Tibial nerve (tissue), 4 donors: ENCODE measurements at regions not wholly inside any gene's neighbourhood (a gene's known extent, or its start where the extent isn't known, plus 50 kb on each side); places are given as distances from the start of the nearest gene placed in this dataset.

ENCODE experiments used
- DNase-seq, 2 donors: peaks; one replicate each; pipeline ENCODE4 v3.0.0-alpha.2; 2019; ENCODE audit warnings: low spot score in 2 of 2
- H3K27ac ChIP-seq, 4 donors: fragments of 200-600 bp; sonication (generic) in 3 of 4; one replicate each; pipeline ENCODE4 v1.5.1; 2017 to 2019; ENCODE audit warnings: mild to moderate bottlenecking in 1 of 4
- H3K27me3 ChIP-seq, 2 donors: fragments of 200-600 bp; sonication (generic) in 1 of 2; one replicate each; pipeline versions ENCODE4 v1.5.1 to v1.6.0; 2017 to 2019
- H3K36me3 ChIP-seq, 3 donors: fragments of 200-600 bp; sonication (generic); one replicate each; pipeline ENCODE4 v1.5.1; 2018 to 2019
- H3K4me1 ChIP-seq, 4 donors: fragments of 200-600 bp; sonication (generic) in 3 of 4; one replicate each; pipeline ENCODE4 v1.5.1; 2017 to 2019
- H3K4me3 ChIP-seq, 4 donors: fragments of 200-600 bp; sonication (generic) in 3 of 4; one replicate each; pipeline ENCODE4 v1.5.1; 2017 to 2019; ENCODE audit warnings: mild to moderate bottlenecking in 1 of 4, moderate library complexity in 1 of 4
- H3K9me3 ChIP-seq, 4 donors: fragments of 200-600 bp; sonication (generic) in 3 of 4; one replicate each; pipeline ENCODE4 v1.5.1; 2017 to 2019
- EP300 ChIP-seq, 2 donors: sonication (generic); formaldehyde crosslinking; IDR thresholded peaks; one replicate each; pipeline ENCODE4 v1.6.1; 2017; ENCODE audit warnings: antibody characterized with exemption in 2 of 2, mild to moderate bottlenecking in 1 of 2
- POLR2A ChIP-seq, 2 donors: fragments of 450-650 bp; IDR thresholded peaks; one replicate each; pipeline ENCODE4 v1.6.1; 2017; ENCODE audit warnings: antibody characterized with exemption in 2 of 2, mild to moderate bottlenecking in 2 of 2, moderate library complexity in 2 of 2
- WGBS, 2 donors: methylation state at CpG; one replicate each; pipeline ENCODE4 v1.1.5; 2018; 5-methylcytosine and 5-hydroxymethylcytosine counted together
- TF ChIP-seq, protein P1 (sequence below), 5 experiments: fragments of 200-600 bp in 3 of 5; fragments of 450-650 bp in 2 of 5; sonication (generic) in 3 of 5; IDR thresholded peaks; one replicate each; pipeline ENCODE4 v1.5.1; 2016 to 2019; ENCODE audit warnings: antibody characterized with exemption in 5 of 5, mild to moderate bottlenecking in 3 of 5, moderate library complexity in 2 of 5

DNA sequence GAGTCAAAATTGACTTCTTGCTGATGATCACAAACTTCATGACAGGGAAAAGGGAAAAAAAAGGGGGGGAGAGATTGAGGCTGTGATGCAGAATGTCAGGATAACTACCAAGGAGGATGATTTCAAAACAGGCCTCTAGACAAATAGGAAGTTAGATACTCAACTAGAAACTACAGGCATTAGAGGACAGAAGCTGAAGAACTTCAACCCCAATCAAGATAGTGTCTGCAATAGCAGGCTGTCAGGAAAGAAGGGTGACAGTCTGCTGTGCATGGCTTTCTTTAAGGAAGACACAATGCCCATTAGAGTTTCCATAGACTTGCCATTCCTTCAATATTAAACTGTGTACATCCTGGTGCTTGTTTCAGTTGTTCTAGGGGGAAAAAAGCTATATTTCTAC, 257.2 kb downstream of the TTLL7 start:
- Histone ChIP-seq H3K4me3 (no peak overlapping the region), H3K9me3 (no peaks in the 10 kb centered on the region), H3K4me1 (no peaks in the 10 kb centered on the region), H3K36me3 (no peaks in the 10 kb centered on the region), H3K27ac (no peak overlapping the region), H3K27me3 (no peaks in the 10 kb centered on the region)
- TF ChIP-seq POLR2A (IDR thresholded peaks at IDR 0.05), result no peak
- no peak for TF ChIP-seq EP300 (IDR thresholded peaks at IDR 0.05)
- TF ChIP-seq, protein P1, sequence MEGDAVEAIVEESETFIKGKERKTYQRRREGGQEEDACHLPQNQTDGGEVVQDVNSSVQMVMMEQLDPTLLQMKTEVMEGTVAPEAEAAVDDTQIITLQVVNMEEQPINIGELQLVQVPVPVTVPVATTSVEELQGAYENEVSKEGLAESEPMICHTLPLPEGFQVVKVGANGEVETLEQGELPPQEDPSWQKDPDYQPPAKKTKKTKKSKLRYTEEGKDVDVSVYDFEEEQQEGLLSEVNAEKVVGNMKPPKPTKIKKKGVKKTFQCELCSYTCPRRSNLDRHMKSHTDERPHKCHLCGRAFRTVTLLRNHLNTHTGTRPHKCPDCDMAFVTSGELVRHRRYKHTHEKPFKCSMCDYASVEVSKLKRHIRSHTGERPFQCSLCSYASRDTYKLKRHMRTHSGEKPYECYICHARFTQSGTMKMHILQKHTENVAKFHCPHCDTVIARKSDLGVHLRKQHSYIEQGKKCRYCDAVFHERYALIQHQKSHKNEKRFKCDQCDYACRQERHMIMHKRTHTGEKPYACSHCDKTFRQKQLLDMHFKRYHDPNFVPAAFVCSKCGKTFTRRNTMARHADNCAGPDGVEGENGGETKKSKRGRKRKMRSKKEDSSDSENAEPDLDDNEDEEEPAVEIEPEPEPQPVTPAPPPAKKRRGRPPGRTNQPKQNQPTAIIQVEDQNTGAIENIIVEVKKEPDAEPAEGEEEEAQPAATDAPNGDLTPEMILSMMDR (IDR thresholded peaks at IDR 0.05), result no peak
- no peak for DNase-seq

DNA sequence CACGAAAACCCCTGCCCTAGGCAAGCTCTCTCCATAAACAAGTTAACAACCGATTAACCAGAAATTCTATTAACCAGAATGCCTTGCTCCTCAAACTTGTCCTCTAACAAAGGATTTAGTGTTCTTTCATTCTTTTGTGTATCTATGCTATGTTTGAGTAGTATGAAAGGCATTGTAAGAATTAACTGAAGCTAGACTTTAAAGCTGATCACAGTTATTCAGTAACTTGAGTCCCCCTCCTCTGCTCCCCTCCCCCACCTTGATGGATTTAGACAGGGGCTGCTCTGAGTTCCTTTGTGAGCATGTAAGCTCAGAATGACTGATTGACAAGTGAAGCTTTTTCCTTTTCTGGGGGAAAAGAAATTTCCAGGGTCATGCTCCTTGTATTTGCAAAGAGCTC, 257.6 kb downstream of the TTLL7 start:
- TF ChIP-seq EP300 (IDR thresholded peaks at IDR 0.05) (no peak), POLR2A (IDR thresholded peaks at IDR 0.05) (no peak)
- TF ChIP-seq, protein P1 (IDR thresholded peaks at IDR 0.05), result no peak
- Histone ChIP-seq H3K4me1 (no peaks in the 10 kb centered on the region), H3K27ac (no peak overlapping the region), H3K4me3 (no peak overlapping the region), H3K9me3 (no peaks in the 10 kb centered on the region), H3K27me3 (no peaks in the 10 kb centered on the region), H3K36me3 (no peaks in the 10 kb centered on the region)
- WGBS, 2 donors, result 42 to 48% methylated on average over 2 of the region's 2 CpGs
- no peak for DNase-seq

DNA sequence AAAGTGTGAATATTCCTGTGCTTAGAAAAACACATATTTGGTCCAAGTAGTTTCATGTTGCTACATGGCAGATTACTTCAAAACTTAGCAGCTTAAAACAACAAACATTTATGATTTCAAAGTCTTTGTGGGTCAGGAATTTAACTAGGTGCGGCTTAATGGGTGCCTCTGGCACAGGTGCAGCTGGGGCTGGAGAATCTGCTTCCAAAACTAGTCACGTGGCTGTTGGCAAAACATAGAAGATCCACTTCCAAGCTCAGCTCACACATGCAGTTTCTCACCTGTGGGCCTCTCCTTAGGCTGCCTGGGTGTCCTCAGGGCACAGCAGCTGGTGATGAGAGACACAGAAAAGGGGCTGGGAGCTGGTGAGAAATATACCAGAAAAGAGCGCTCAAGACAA, 263.4 kb downstream of the TTLL7 start:
- no peak for TF ChIP-seq POLR2A (IDR thresholded peaks at IDR 0.05)
- H3K4me1 ChIP-seq, result no peaks in the 10 kb centered on the region
- whole genome bisulfite sequencing, 2 donors, result 51 to 74% methylated on average over 3 of the region's 3 CpGs
- H3K27ac ChIP-seq, result no peak overlapping the region
- no peaks in the 10 kb centered on the region for H3K9me3 ChIP-seq
- no peak for DNase-seq
- no peaks in the 10 kb centered on the region for H3K36me3 ChIP-seq
- no peak overlapping the region for H3K4me3 ChIP-seq
- no peaks in the 10 kb centered on the region for H3K27me3 ChIP-seq

DNA sequence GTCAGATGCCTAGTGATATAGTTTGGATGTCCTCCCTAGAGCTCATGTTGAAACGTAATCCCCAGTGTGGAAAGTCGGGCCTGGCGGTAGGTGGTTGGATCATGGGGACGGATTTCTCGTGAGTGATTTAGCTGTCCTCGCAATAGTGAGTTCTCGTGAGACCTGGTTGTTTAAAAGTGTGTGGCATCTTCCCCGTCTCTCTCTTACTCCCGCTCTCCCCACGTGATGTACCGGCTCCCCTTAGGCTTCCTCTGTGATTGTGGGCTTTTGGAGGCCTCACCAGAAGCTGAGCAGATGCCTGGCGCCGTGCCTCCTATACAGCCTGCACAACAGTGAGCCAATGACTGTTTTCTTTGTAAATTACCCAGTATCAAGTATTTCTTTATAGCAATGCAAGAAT, 264.5 kb downstream of the TTLL7 start:
- 86 to 89% methylated on average over 13 of the region's 13 CpGs for WGBS, 2 donors

DNA sequence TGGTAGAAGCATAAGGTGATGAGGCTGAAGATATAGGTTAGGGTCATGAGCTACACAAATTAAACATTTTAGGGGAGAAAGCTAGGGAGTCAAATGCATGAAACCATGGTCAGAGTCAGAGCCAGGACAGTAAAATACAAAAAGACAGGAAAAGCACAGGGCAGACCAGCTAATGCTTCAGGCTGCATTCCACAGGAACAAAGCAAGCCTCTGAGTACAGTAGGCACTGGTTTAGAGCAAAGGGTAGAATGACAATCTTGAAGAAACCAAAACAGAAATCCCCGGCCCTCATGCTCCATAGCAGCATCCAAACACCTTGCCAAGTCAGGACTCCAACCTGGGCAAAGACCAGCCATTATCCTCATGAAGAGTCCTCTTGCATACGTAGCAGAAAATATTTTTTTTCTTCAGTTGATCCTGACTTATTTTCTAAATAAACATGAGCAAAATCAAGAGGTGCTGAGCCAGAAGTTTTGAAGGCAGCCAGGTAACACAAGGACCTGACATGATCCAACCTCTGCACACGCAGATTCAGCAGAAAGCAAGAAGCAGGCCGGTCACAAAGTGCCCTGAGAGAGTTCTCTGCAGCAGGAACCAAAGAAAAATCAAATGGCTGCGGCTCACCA, 273.1 kb downstream of the TTLL7 start:
- H3K4me1 ChIP-seq, result no peaks in the 10 kb centered on the region
- DNase-seq, result no peak
- H3K9me3 ChIP-seq, result no peaks in the 10 kb centered on the region
- no peak overlapping the region for H3K4me3 ChIP-seq
- TF ChIP-seq, protein P1 (IDR thresholded peaks at IDR 0.05), result no peak
- no peak for TF ChIP-seq EP300 (IDR thresholded peaks at IDR 0.05)
- TF ChIP-seq POLR2A (IDR thresholded peaks at IDR 0.05), result no peak
- WGBS, 2 donors, result 86 to 88% methylated on average over 5 of the region's 5 CpGs
- H3K27me3 ChIP-seq, result no peaks in the 10 kb centered on the region
- no peaks in the 10 kb centered on the region for H3K36me3 ChIP-seq
- H3K27ac ChIP-seq, result no peak overlapping the region

More for the DNA sequence above, 264.5 kb downstream of the TTLL7 start:
- Histone ChIP-seq H3K27me3 (no peaks in the 10 kb centered on the region), H3K36me3 (no peaks in the 10 kb centered on the region), H3K4me1 (no peaks in the 10 kb centered on the region), H3K4me3 (no peak overlapping the region), H3K27ac (no peak overlapping the region), H3K9me3 (no peaks in the 10 kb centered on the region)
- TF ChIP-seq, protein P1 (IDR thresholded peaks at IDR 0.05), result no peak
- TF ChIP-seq EP300 (IDR thresholded peaks at IDR 0.05) (no peak), POLR2A (IDR thresholded peaks at IDR 0.05) (no peak)
- DNase-seq, result no peak

DNA sequence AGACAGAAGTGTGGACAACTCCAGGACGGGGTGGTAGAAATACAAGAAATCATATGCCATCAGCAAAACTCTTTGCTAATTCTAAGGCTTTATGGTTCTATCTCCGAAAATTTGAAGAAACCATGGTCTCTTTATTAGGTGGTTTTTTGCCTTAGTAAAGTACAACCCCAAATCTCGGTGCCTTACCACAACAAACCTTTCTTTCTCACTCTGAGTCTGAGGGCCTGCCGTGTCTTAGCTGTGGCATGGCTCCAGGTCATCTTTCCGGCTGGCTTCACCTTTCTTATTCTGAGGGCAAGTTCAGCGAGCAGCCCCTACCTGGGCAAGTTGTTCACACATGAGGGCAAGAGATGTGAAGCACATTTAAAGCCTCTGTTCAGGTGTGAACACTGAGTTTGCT, 280.6 kb downstream of the TTLL7 start:
- Histone ChIP-seq H3K27ac (no peak overlapping the region), H3K4me3 (no peak overlapping the region), H3K9me3 (no peaks in the 10 kb centered on the region), H3K27me3 (no peaks in the 10 kb centered on the region), H3K36me3 (no peaks in the 10 kb centered on the region), H3K4me1 (no peaks in the 10 kb centered on the region)
- WGBS, 2 donors, result 88 to 90% methylated on average over 6 of the region's 6 CpGs
- DNase-seq, result no peak
- TF ChIP-seq EP300 (IDR thresholded peaks at IDR 0.05) (no peak), POLR2A (IDR thresholded peaks at IDR 0.05) (no peak)
- TF ChIP-seq, protein P1 (IDR thresholded peaks at IDR 0.05), result no peak
